Spleen (tissue), 11 donors: ENCODE measurements at regions not wholly inside any gene's neighbourhood (a gene's known extent, or its start where the extent isn't known, plus 50 kb on each side); places are given as distances from the start of the nearest gene placed in this dataset.

Source experiments
- DNase-seq: peaks from one replicate; pipeline ENCODE4 v3.0.0-alpha.2; 2020
- H3K27ac ChIP-seq, 8 donors: fragments of 200-600 bp; sonication (generic) in 7 of 8; 1 replicate in 4 of 8; 2 replicates in 4 of 8; pipeline versions ENCODE4 v1.5.0 to v1.8.0; 2016 to 2021; ENCODE audit warnings: inconsistent platforms in 4 of 8, mild to moderate bottlenecking in 4 of 8, moderate library complexity in 1 of 8
- H3K27me3 ChIP-seq, 7 donors: fragments of 200-600 bp; sonication (generic) in 6 of 7; replicated peaks in 1 of 7; 1 replicate in 4 of 7; 2 replicates in 3 of 7; pipeline versions ENCODE4 v1.5.0 to v1.8.0; 2016 to 2021; ENCODE audit warnings: inconsistent platforms in 3 of 7, mild to moderate bottlenecking in 1 of 7
- H3K36me3 ChIP-seq, 6 donors: fragments of 200-600 bp; sonication (generic) in 5 of 6; 1 replicate in 4 of 6; 2 replicates in 2 of 6; pipeline versions ENCODE4 v1.5.0 to v1.8.0; 2016 to 2021; ENCODE audit warnings: inconsistent platforms in 2 of 6
- H3K4me1 ChIP-seq, 6 donors: fragments of 200-600 bp; sonication (generic) in 5 of 6; 1 replicate in 3 of 6; 2 replicates in 3 of 6; pipeline versions ENCODE4 v1.5.0 to v1.8.0; 2016 to 2021; ENCODE audit warnings: inconsistent platforms in 3 of 6
- H3K4me3 ChIP-seq, 8 donors: fragments of 200-600 bp; sonication (generic) in 7 of 8; 1 replicate in 4 of 8; 2 replicates in 4 of 8; pipeline versions ENCODE4 v1.5.0 to v1.8.0; 2016 to 2021; ENCODE audit warnings: inconsistent platforms in 4 of 8, mild to moderate bottlenecking in 4 of 8, moderate library complexity in 2 of 8
- H3K9me3 ChIP-seq, 8 donors: fragments of 200-600 bp; sonication (generic) in 7 of 8; 1 replicate in 4 of 8; 2 replicates in 4 of 8; pipeline versions ENCODE4 v1.5.0 to v1.8.0; 2016 to 2021; ENCODE audit warnings: inconsistent platforms in 4 of 8
- CTCF ChIP-seq, 11 experiments: fragments of 200-600 bp in 7 of 11; fragments of 450-650 bp in 4 of 11; sonication (generic) in 4 of 11; IDR thresholded peaks in 8 of 11; conservative IDR thresholded peaks in 3 of 11; 1 replicate in 7 of 11; 2 replicates in 4 of 11; pipeline versions ENCODE4 v1.4.0 to v1.8.0; 2016 to 2021; ENCODE audit warnings: antibody characterized with exemption in 11 of 11, inconsistent platforms in 4 of 11, mild to moderate bottlenecking in 1 of 11
- POLR2A ChIP-seq, 3 donors: fragments of 450-650 bp; IDR thresholded peaks; one replicate each; pipeline ENCODE4 v1.5.1; 2017; ENCODE audit warnings: antibody characterized with exemption in 3 of 3, mild to moderate bottlenecking in 1 of 3
- POLR2AphosphoS5 ChIP-seq, 3 donors: sonication (generic); formaldehyde crosslinking; IDR thresholded peaks; one replicate each; pipeline ENCODE4 v1.5.1; 2017; ENCODE audit warnings: antibody characterized with exemption in 3 of 3
- WGBS, 5 donors: extraction: QIAGEN DNeasy Blood & Tissue Kit in 3 of 5; methylation state at CpG; one replicate each; pipeline versions ENCODE4 v1.1.5 to v1.1.7; 2013 to 2018; 5-methylcytosine and 5-hydroxymethylcytosine counted together
- intact Hi-C: fragments of 100-400 bp; cut with DNase I; formaldehyde crosslinking; loops from one replicate; pipeline ENCODE4 v1.15.0; 2023; ENCODE audit warnings: low total_unique reads
- donor health status: healthy with polysubstance abuse.
- donor health status: DM: no; HTN: no; CAD: no; lungs with moderate emphysema.
- donor health status: DM: no; HTN: no; CAD: no.
- donor health status: Bipolar disorder and iron deficiency.
- donor health status: healthy.
- donor health status: DM: no; HTN: no; CAD: no.
- donor health status: DM: yes; HTN: yes; CAD: no.

- Histone ChIP-seq H3K4me1 (no peaks in the 10 kb centered on the region), H3K27me3 (no peaks in the 10 kb centered on the region), H3K27ac (no peak overlapping the region), H3K9me3 (no peaks in the 10 kb centered on the region), H3K36me3 (no peaks in the 10 kb centered on the region), H3K4me3 (no peak overlapping the region)
- DNase-seq = no peak
- intact Hi-C loops = no loop called here
- TF ChIP-seq POLR2AphosphoS5 (IDR thresholded peaks at IDR 0.05) (no peak), CTCF (IDR thresholded peaks at IDR 0.05 in 8 of 11, conservative IDR thresholded peaks at IDR 0.05 in 3 of 11) (no peak), POLR2A (IDR thresholded peaks at IDR 0.05) (no peak)
Observed at GRCh38 chr18:5651736-5652135, 107.9 kb upstream of the EPB41L3 start.

GRCh38 chr18:5649439-5649838 lies 105.6 kb upstream of the EPB41L3 start:
- Histone ChIP-seq H3K4me3 (no peak overlapping the region), H3K27me3 (peaks cover 0 to 4% (median 0%) of the 10 kb centered on the region in 7 donors), H3K4me1 (no peaks in the 10 kb centered on the region), H3K9me3 (no peaks in the 10 kb centered on the region), H3K27ac (no peak overlapping the region), H3K36me3 (no peaks in the 10 kb centered on the region)
- intact Hi-C loops = no loop called here
- no peak for TF ChIP-seq POLR2AphosphoS5 (IDR thresholded peaks at IDR 0.05)
- TF ChIP-seq CTCF (IDR thresholded peaks at IDR 0.05 in 8 of 11, conservative IDR thresholded peaks at IDR 0.05 in 3 of 11) = no peak
- TF ChIP-seq POLR2A (IDR thresholded peaks at IDR 0.05) = no peak
- DNase-seq = no peak
- 85 to 94% (median 91%) methylated on average over 8 of the region's 8 CpGs for WGBS, 5 donors

- no peak for TF ChIP-seq POLR2AphosphoS5 (IDR thresholded peaks at IDR 0.05)
- TF ChIP-seq CTCF (IDR thresholded peaks at IDR 0.05 in 8 of 11, conservative IDR thresholded peaks at IDR 0.05 in 3 of 11) = no peak
- no peak for TF ChIP-seq POLR2A (IDR thresholded peaks at IDR 0.05)
- intact Hi-C loops = no loop called here
Observed at GRCh38 chr18:5646739-5647138, 102.9 kb upstream of the EPB41L3 start.

GRCh38 chr18:5643288-5643687 lies 99.5 kb upstream of the EPB41L3 start:
- WGBS, 5 donors = 87 to 94% (median 89%) methylated on average over 7 of the region's 7 CpGs
- no peak overlapping the region for H3K4me3 ChIP-seq
- H3K4me1 ChIP-seq = no peaks in the 10 kb centered on the region
- no peak for DNase-seq
- intact Hi-C loops = no loop called here
- no peaks in the 10 kb centered on the region for H3K9me3 ChIP-seq
- TF ChIP-seq POLR2A (IDR thresholded peaks at IDR 0.05) (no peak), CTCF (IDR thresholded peaks at IDR 0.05 in 8 of 11, conservative IDR thresholded peaks at IDR 0.05 in 3 of 11) (no peak), POLR2AphosphoS5 (IDR thresholded peaks at IDR 0.05) (no peak)
- no peak overlapping the region for H3K27ac ChIP-seq
- H3K36me3 ChIP-seq = no peaks in the 10 kb centered on the region
- peaks cover 0 to 19% (median 0%) of the 10 kb centered on the region in 7 donors for H3K27me3 ChIP-seq

More at GRCh38 chr18:5646739-5647138, 102.9 kb upstream of the EPB41L3 start:
- DNase-seq = no peak
- no peak overlapping the region for H3K4me3 ChIP-seq
- no peak overlapping the region for H3K27ac ChIP-seq
- H3K27me3 ChIP-seq = peaks cover 0 to 7% (median 0%) of the 10 kb centered on the region in 7 donors
- no peaks in the 10 kb centered on the region for H3K36me3 ChIP-seq
- H3K4me1 ChIP-seq = no peaks in the 10 kb centered on the region
- 71 to 83% (median 73%) methylated on average over 3 of the region's 3 CpGs for WGBS, 5 donors
- H3K9me3 ChIP-seq = no peaks in the 10 kb centered on the region
